Naive B cell (primary cell): ENCODE measurements at regions not wholly inside any gene's neighbourhood (a gene's known extent, or its start where the extent isn't known, plus 50 kb on each side); places are given as distances from the start of the nearest gene placed in this dataset.
A peak's percentile ranks its signal among the peaks of the same experiment; 100 is the strongest.

ENCODE experiments used
- ATAC-seq, 2 donors: fragments of 150-1000 bp; cut with Tn5 transposase; 2 replicates each; pipeline ENCODE4 v1.10.0; 2021; ENCODE audit warnings: low read depth in 2 of 2, mild to moderate bottlenecking in 2 of 2, moderate library complexity in 2 of 2
- DNase-seq: peaks from one replicate; pipeline ENCODE4 v3.0.0; 2022
- H3K27ac Mint-ChIP-seq, 6 donors: one replicate each; pipeline ENCODE4 v1.8.0; 2020 to 2022; ENCODE audit warnings: mild to moderate bottlenecking in 6 of 6, mixed read lengths in 6 of 6, moderate library complexity in 5 of 6, inconsistent platforms in 2 of 6
- H3K27me3 Mint-ChIP-seq, 3 donors: one replicate each; pipeline ENCODE4 v1.8.0; 2021 to 2022; ENCODE audit warnings: mixed read lengths in 3 of 3, mild to moderate bottlenecking in 1 of 3
- H3K36me3 Mint-ChIP-seq, 2 donors: one replicate each; pipeline ENCODE4 v1.8.0; 2020 to 2022; ENCODE audit warnings: mixed read lengths in 2 of 2, inconsistent platforms in 1 of 2, mild to moderate bottlenecking in 1 of 2
- H3K4me1 Mint-ChIP-seq, 3 donors: one replicate each; pipeline ENCODE4 v1.8.0; 2020 to 2022; ENCODE audit warnings: mixed read lengths in 3 of 3, inconsistent platforms in 1 of 3, mild to moderate bottlenecking in 1 of 3, moderate library complexity in 1 of 3
- H3K4me3 Mint-ChIP-seq, 8 donors: one replicate each; pipeline ENCODE4 v1.8.0; 2020 to 2022; ENCODE audit warnings: mild to moderate bottlenecking in 8 of 8, mixed read lengths in 8 of 8, moderate library complexity in 8 of 8, inconsistent platforms in 2 of 8
- H3K9me3 Mint-ChIP-seq, 7 donors: one replicate each; pipeline ENCODE4 v1.8.0; 2020 to 2022; ENCODE audit warnings: mixed read lengths in 7 of 7, mild to moderate bottlenecking in 5 of 7, inconsistent platforms in 2 of 7, moderate library complexity in 1 of 7

- H3K4me3 Mint-ChIP-seq: no peak overlapping the region
- ATAC-seq (no peak), DNase-seq (no peak)
- no peak overlapping the region for H3K27ac Mint-ChIP-seq
- H3K27me3 Mint-ChIP-seq: no peaks in the 10 kb centered on the region
- peaks cover 0 to 7% (median 2%) of the 10 kb centered on the region in 7 donors for H3K9me3 Mint-ChIP-seq
- H3K4me1 Mint-ChIP-seq: no peaks in the 10 kb centered on the region
- no peaks in the 10 kb centered on the region for H3K36me3 Mint-ChIP-seq
These were observed 1023.3 kb upstream of the TENM3 start for GRCh38 chr4:181219783-181220416.

GRCh38 chr4:181224852-181225251 lies 1018.4 kb upstream of the TENM3 start:
- Mint-ChIP-seq H3K9me3 (no peaks in the 10 kb centered on the region), H3K4me3 (no peak overlapping the region), H3K4me1 (no peaks in the 10 kb centered on the region), H3K27ac (no peak overlapping the region), H3K36me3 (no peaks in the 10 kb centered on the region), H3K27me3 (no peaks in the 10 kb centered on the region)
- no peak for ATAC-seq
- no peak for DNase-seq

GRCh38 chr4:181225616-181226261 lies 1017.5 kb upstream of the TENM3 start:
- H3K27me3 Mint-ChIP-seq: no peaks in the 10 kb centered on the region
- H3K4me3 Mint-ChIP-seq: peak overlapping the region in 1 of 8 donors; percentile 17
- H3K4me1 Mint-ChIP-seq: no peaks in the 10 kb centered on the region
- ATAC-seq: no peak
- H3K36me3 Mint-ChIP-seq: no peaks in the 10 kb centered on the region
- no peaks in the 10 kb centered on the region for H3K9me3 Mint-ChIP-seq
- H3K27ac Mint-ChIP-seq: no peak overlapping the region
- DNase-seq: no peak

DNA sequence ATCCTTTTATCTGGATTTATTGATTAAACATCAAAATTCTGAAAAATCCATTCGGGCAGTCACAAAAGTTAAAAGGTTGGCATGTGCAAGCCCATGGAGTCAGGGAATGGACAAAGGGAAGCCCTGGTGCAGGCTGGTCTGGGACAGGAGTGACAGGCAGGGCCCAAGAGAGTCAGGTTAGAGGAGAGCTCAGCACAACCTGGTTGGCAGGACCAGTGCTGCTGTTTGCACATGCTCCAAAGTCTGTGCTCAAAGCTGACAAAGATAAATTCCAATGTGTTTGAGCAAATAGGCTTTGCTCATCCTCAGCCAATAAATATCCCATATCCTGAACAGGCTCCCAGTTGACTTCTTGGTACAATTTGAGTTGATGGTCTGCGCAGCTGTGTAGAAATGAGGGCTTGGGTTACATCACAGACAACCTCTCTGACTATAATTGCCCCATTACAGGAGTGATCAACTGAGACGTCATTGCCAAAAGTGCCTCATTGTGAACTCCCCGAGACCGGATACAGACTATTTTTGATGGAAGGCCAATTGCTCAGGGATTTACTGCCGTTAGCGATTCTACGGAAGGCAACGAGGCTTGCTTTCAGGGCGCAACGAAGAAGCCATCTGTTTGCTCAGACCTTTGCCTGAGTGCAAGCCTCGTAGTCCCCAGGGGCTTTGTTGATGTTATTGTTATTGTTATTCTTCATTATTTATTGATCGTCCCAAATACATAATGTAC lies 1008.1 kb upstream of the TENM3 start:
- ATAC-seq (no peak), DNase-seq (no peak)
- peaks cover 0 to 3% (median 0%) of the 10 kb centered on the region in 7 donors for H3K9me3 Mint-ChIP-seq
- H3K27ac Mint-ChIP-seq: peak overlapping the region in 1 of 6 donors; percentile 61
- H3K36me3 Mint-ChIP-seq: no peaks in the 10 kb centered on the region
- H3K27me3 Mint-ChIP-seq: no peaks in the 10 kb centered on the region
- H3K4me3 Mint-ChIP-seq: no peak overlapping the region
- no peaks in the 10 kb centered on the region for H3K4me1 Mint-ChIP-seq

GRCh38 chr4:181245326-181245725 lies 997.9 kb upstream of the TENM3 start:
- Mint-ChIP-seq H3K27ac (no peak overlapping the region), H3K9me3 (peaks cover 1 to 10% (median 5%) of the 10 kb centered on the region in 7 donors), H3K36me3 (no peaks in the 10 kb centered on the region), H3K27me3 (no peaks in the 10 kb centered on the region), H3K4me1 (no peaks in the 10 kb centered on the region), H3K4me3 (no peak overlapping the region)
- ATAC-seq: no peak
- DNase-seq: no peak

DNA sequence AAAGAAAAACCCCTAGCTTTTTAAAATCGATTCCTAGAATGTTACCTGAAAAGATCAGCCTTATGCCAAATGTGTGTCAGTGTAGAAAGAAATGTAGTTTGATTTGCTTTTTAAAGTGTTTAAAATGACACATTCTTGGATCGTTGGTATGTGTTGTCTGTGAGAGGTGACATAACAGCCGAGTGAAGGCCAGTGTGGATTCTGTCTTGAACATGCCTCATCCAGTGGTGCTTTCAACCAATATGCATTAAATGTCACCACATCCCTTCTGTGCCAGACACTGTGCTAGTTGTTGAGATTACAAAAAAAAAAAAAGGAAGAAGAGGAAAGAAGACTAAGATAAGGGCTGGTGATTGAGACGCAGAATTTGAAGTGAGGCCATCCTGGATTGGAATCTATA lies 994.2 kb upstream of the TENM3 start:
- no peaks in the 10 kb centered on the region for H3K27me3 Mint-ChIP-seq
- H3K4me3 Mint-ChIP-seq: no peak overlapping the region
- peaks cover 0 to 18% (median 6%) of the 10 kb centered on the region in 7 donors for H3K9me3 Mint-ChIP-seq
- H3K4me1 Mint-ChIP-seq: no peaks in the 10 kb centered on the region
- ATAC-seq (no peak), DNase-seq (no peak)
- H3K36me3 Mint-ChIP-seq: no peaks in the 10 kb centered on the region
- H3K27ac Mint-ChIP-seq: no peak overlapping the region

DNA sequence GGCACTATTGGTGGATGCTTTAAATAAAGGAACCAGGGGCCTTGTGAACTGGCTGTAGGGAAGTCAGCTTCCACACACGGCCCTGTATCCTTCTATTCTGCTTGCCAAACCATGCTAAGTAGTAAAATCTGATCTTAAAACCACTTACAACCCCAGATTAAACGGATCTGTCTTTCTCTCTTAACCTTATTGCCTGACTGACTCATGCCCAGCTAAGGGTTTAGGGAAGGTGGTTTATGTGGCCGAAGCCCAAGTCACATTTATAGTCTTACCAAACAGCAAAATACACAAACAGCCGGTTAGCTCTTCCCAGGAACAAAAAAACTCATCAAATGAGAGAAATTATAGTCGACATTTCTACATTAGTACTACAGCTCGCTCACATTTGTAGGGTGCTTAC lies 988.4 kb upstream of the TENM3 start:
- H3K36me3 Mint-ChIP-seq: no peaks in the 10 kb centered on the region
- H3K9me3 Mint-ChIP-seq: peaks cover 0 to 26% (median 5%) of the 10 kb centered on the region in 7 donors
- H3K27me3 Mint-ChIP-seq: no peaks in the 10 kb centered on the region
- H3K4me1 Mint-ChIP-seq: no peaks in the 10 kb centered on the region
- no peak for ATAC-seq
- DNase-seq: no peak
- no peak overlapping the region for H3K4me3 Mint-ChIP-seq
- no peak overlapping the region for H3K27ac Mint-ChIP-seq

- Mint-ChIP-seq H3K4me1 (no peaks in the 10 kb centered on the region), H3K36me3 (no peaks in the 10 kb centered on the region), H3K27me3 (no peaks in the 10 kb centered on the region), H3K9me3 (peaks cover 0 to 20% (median 5%) of the 10 kb centered on the region in 7 donors), H3K4me3 (no peak overlapping the region), H3K27ac (no peak overlapping the region)
- DNase-seq (no peak), ATAC-seq (no peak)
These were observed 984.6 kb upstream of the TENM3 start for GRCh38 chr4:181258569-181258968.

GRCh38 chr4:181259081-181259709 lies 984.0 kb upstream of the TENM3 start:
- Mint-ChIP-seq H3K36me3 (no peaks in the 10 kb centered on the region), H3K4me3 (no peak overlapping the region), H3K9me3 (peaks cover 0 to 20% (median 4%) of the 10 kb centered on the region in 7 donors), H3K27ac (no peak overlapping the region), H3K4me1 (no peaks in the 10 kb centered on the region), H3K27me3 (no peaks in the 10 kb centered on the region)
- no peak for DNase-seq
- ATAC-seq: no peak

DNA sequence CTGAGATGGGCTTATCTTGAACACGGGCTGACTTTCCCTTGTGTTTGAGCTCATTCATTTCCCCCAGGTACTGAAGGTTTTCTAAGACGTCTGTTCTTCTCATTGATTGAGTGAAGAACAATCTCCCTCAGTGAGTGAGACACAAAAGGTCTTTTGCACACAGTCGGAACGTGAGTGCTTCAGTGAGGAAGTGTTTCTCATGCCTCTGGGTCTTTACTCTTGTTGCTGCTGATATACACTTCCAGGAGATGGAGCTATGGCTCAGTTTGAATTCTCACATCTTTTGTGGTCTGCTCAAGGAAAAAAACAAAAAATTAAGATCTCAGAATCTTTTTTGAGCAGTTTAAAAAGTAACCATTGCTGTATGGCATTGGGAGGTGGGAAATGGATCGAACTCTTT lies 981.9 kb upstream of the TENM3 start:
- Mint-ChIP-seq H3K27me3 (peaks cover 0 to 8% (median 0%) of the 10 kb centered on the region in 3 donors), H3K9me3 (peaks cover 0 to 16% (median 3%) of the 10 kb centered on the region in 7 donors), H3K36me3 (no peaks in the 10 kb centered on the region), H3K4me1 (no peaks in the 10 kb centered on the region), H3K27ac (no peak overlapping the region), H3K4me3 (no peak overlapping the region)
- ATAC-seq: no peak
- DNase-seq: no peak

GRCh38 chr4:181264893-181265292 lies 978.3 kb upstream of the TENM3 start:
- Mint-ChIP-seq H3K9me3 (peaks cover 0 to 7% (median 0%) of the 10 kb centered on the region in 7 donors), H3K4me1 (no peaks in the 10 kb centered on the region), H3K4me3 (no peak overlapping the region), H3K27ac (no peak overlapping the region), H3K36me3 (no peaks in the 10 kb centered on the region), H3K27me3 (peaks cover 0 to 8% (median 0%) of the 10 kb centered on the region in 3 donors)
- ATAC-seq (no peak), DNase-seq (no peak)

GRCh38 chr4:181265370-181265769 lies 977.8 kb upstream of the TENM3 start:
- peaks cover 0 to 8% (median 0%) of the 10 kb centered on the region in 3 donors for H3K27me3 Mint-ChIP-seq
- no peak overlapping the region for H3K4me3 Mint-ChIP-seq
- H3K27ac Mint-ChIP-seq: no peak overlapping the region
- no peaks in the 10 kb centered on the region for H3K36me3 Mint-ChIP-seq
- H3K4me1 Mint-ChIP-seq: no peaks in the 10 kb centered on the region
- peaks cover 0 to 7% (median 0%) of the 10 kb centered on the region in 7 donors for H3K9me3 Mint-ChIP-seq
- ATAC-seq (no peak), DNase-seq (no peak)

DNA sequence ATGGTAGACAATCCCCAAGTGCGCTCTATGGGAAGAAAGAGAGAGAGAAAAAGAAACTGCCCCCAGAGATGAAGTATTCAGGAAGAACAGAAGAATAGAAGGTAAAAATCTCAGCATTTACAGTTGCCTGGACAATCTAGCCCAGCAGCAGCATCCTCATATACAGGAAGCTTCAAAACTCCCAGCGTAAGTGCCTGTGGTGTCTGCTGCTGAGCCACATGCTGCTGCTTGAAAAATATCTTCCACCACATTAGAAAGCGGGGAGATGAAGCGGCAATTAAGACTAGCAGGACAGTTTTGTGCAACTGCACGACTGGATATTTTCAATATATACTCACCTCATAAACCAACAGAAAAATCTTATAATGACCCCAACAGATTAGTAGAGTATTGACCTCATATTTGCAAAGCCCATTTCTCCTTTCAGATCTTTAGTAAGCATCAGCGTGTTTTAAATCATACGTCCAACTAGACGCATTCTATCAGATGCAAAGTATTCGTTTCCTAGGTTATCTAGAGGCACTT lies 972.0 kb upstream of the TENM3 start:
- H3K4me3 Mint-ChIP-seq: no peak overlapping the region
- H3K4me1 Mint-ChIP-seq: no peaks in the 10 kb centered on the region
- H3K27me3 Mint-ChIP-seq: no peaks in the 10 kb centered on the region
- peaks cover 0 to 6% (median 0%) of the 10 kb centered on the region in 7 donors for H3K9me3 Mint-ChIP-seq
- no peak overlapping the region for H3K27ac Mint-ChIP-seq
- no peak for DNase-seq
- ATAC-seq: no peak
- H3K36me3 Mint-ChIP-seq: no peaks in the 10 kb centered on the region
